Activated CD8-positive, alpha-beta memory T cell treated with anti-CD3 and anti-CD28 coated beads, Interleukin-2, amount 50 U/mL, for 24 hours (primary cell): ENCODE measurements at regions not wholly inside any gene's neighbourhood (a gene's known extent, or its start where the extent isn't known, plus 50 kb on each side); places are given as distances from the start of the nearest gene placed in this dataset.

ENCODE experiments used
- DNase-seq: peaks from one replicate; pipeline ENCODE4 v3.0.0-alpha.2; 2020; ENCODE audit errors: extremely low read depth

DNA sequence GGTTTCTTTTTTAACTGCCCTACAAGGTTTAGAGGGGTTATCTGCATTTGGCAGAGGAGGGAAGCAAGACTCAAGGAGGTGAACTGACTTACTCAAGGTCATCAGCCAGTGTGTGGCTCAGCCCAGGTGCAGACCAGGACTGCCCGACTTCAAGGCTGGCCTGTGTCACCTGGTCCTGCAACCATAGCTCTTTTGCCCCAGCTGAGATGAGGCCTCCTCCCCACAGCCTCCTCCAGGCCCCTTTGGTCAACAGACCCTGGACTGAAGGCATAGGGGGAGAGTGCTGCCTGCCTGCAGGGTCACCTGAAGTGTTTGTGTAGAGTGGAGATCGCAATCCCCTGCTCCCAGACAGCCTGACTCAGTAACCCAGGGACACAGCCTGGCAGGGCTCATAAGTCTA lies 168.5 kb upstream of the GLI2 start:
- no peak for DNase-seq

DNA sequence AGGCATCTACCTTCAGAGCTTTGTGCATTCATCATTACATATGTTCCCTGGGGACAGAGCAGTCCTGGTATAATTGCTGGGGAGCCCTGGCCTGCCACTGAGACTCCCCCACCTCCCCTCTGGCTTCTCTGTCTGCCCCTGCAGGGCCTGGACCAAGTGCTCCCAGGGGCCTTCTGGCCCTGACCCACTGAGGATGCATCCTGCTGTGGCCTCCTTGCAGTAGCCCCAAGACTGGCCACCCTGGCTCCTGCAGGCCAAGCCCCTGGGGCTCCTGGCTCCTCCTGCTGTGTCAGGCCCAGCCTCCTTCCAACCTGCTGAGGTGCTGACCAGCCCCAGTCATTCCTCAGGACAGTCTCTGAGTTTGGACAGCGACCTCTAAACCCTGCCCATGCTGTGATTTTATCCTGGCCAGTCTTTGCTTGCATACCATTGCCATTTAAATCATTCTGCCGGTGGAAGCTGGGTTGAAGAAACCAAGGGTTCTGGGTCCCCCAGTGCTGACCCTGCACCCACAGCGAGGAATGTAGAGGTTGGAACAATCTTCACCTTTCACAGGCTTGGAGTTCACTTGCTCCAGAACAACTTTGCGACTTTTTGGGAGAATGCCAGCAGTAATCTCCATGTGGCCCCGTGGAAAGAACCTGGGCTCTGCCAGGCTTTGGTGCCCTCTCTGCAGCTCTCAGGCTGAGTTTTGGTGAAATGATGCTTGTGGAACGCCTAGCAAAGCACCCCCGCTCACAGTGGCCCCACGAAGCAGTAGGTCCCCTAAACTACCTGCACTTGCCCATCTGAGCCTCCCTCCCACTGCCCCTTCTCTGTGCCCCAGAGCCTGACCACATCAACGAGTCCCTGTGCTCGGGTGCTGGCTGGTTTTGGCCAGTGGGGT lies 167.3 kb upstream of the GLI2 start:
- DNase-seq, result no peak

DNA sequence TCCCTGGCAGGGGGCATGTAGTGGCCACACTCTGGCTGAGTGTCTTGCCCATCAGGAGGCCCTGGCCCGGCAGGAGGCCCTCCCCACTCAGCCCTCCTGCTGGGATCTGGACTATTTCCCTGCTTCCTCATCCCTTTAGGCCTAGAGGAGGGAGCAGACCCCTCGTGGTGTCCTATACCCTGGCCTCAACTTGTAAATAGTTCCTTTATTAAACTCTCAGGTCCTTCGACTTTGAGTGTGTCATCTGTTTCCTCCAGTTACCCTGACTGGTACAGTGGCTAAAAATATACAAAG lies 166.7 kb upstream of the GLI2 start:
- no peak for DNase-seq

DNA sequence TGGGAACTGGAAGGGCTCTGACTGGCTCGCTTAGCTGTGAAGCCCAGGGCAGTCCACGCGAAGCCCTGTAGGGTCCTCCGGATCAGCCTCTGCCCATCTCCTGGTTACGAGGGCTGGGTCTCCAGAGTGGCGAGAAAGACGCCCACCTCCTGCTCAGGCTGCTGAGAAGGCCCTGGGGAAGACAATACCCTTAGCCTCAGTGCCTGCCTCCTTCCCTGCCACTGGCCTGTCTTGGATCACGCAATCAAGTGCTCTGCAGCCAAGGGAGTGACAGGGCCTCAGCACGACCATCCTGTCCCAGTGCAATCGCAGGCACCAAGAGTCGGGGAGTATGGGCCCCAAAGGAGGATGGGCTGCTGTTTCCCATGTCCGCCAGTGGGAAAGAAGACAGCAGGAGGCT lies 165.7 kb upstream of the GLI2 start:
- DNase-seq, result no peak

DNA sequence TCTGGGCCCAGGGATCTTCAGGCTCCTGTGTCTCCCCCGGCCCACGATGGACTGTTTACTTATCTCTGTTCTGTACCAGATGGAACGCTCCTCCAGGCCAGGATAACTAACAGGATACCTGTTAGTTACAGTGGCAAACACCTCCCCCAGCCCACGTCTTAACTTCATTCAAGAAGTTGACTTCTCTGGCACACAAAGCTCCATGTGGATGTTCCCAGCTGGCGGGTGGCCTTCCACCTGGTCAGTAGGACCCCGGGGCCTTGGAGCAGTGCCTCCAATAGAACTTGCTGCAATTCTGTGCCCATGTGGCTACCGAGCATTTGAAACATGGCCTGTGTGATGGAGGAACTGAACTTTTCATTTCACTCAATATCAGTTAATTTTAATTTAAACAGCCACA lies 165.1 kb upstream of the GLI2 start:
- DNase-seq, result no peak

DNA sequence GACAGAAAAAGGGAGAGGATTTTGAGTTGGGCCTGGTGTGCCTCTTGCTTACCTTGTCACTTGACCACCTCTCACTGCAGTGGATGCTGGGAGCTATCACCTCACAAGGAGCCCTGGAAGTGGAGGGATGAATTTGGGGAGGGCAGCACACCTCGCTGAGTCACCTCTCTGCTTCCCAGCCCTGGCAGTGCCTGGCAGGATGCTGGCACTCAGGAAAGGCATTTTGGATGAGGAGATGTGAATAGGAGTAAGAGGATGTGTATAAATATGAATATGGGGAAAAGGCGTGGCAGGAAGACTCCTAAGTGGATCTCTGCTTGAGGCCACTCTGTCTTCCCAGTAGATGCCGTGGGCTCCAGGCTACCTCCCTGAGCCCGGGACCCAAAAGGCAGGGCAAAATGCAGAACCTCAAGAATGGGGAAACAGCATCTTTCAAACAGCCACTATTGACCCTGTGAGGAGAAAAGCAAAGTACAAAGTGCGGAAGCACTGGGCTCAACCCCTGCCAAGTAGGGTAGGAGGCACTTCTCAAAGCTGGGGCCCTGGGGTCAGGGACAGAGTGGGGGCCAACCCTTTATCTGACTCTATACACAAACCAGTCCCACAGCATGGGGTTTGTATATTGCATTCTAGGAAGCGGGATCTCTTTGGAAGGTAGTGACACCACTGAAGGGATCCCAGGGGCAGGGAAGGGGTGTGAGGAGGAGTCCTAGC lies 164.5 kb upstream of the GLI2 start:
- no peak for DNase-seq

DNA sequence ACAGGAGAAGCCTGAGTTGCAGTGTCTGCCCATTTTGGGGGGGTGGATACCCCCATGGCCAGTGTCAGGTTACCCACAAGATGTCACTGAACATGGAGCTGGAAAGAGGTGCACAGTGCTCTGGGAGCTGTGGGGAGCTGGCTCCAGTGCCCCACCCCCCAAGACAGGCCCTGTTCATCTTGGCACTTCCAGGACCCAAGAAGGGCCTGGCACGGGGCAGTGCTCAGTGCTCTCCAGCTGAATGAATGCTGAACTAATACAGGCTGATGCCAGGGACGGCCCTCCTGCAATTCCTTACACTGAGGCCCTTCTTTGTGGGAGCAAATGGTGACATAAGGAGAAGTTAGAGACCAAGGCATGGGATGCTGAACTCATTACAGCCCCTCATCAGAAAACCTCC lies 163.4 kb upstream of the GLI2 start:
- no peak for DNase-seq

DNA sequence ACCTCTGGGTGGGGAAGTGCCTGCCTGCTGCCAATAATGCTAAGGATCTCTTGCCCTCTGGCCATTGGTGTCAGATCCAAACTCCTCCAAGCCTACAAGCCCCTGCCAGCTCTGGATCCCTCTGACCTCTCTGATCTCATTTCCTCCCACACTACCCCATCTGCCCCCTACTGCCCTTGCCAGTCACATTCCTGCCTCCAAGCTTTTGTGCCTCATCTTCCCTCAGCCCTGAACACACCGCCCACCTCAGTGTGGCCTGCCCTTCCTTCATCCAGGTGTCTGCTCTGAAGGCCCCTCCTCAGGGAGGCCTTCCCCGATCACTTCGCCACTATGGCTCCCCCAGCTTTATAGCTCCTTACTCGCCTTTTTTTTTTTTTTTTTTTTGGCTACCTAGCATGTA lies 161.0 kb upstream of the GLI2 start:
- no peak for DNase-seq

DNA sequence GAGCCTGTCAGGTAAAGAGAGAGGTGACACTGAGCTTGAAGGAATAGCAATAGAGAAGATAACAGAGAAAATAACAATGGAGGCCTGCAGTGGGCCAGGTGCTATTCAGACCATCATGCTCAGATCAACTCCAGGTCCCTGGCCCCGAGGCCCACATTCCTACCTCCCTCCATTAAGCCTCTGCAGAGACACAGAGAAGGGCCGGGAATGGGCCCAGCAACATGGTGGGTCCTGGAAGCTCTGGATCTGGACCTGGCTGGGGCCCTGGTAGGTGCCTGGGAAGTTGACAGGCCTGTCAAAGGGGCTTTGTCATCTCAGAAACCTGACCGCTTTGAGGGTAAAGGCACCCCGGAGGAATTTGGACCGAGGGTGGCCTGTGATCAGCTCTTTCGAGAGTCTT lies 159.7 kb upstream of the GLI2 start:
- DNase-seq, result no peak

DNA sequence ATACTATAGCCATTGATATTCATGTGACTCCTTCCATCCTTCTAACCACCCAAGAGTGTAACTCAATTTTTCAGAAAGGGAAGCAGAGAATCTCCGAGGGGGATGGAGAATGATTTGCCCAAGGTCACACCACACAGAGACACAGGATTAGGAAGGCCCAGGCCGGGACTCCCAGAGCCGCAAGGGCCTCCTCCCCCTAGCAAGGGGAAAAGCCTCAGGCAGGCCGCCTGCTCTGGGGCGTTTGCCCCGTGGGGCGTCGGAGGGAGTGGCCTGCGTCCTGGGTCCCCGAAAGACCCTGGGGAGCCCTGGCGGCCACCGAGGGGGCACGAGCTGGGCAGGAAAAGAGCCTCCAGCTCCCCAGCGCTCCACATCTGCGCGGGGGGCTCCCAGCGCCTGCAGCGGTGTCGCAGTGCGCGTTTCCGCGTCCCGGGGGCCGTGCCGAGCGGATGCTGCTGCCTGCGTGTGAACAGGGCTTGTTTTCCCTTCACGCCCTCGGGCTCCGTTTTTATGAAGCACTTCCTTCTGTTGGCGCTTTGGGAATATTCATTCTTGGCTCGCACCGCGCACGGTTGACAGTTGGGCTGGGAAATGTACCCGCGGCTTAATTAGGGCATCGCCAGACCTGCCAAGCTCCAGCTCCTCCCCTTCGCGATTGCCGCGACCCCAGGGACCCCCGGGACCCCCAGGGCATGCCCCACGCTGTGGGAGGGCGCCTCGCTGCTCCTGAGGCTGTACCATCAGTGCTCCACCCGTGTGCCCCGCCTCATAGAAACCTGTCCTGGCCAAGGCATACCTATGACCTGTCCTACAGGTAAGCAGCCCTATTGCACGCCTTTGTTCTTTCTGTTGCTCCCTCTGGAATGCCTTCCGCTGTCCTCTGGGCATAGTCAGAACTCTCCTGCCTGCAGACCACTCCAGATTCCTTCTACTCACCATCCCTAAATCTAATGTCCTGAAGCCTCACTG lies 158.9 kb upstream of the GLI2 start:
- DNase-seq, result no peak

DNA sequence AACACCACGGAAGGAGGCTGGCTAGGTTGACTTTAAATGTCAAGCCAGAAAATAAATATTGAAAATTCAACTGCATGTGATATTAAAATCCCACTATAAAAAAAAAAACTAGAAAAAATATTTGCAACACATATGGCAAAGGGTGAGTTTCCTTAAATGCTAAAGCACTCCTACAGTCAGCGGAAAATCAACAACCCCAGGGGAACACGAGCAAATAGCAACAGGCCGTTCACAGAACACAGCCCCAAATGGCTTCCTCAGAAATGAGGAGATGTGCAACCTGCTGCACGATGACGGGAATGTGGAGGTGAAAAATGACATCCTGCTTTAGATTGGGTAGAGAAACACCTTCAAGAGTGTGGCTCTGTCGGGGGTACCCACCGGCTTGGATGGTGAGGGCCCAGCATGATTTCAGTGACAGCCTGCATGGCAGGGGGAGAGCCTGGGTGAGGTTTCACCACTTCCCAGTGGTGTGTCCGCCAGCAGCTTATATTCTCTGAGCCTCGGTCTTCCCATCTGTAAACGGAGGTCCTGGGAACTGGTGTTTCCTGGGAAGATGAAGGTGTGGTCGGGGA lies 157.9 kb upstream of the GLI2 start:
- no peak for DNase-seq

DNA sequence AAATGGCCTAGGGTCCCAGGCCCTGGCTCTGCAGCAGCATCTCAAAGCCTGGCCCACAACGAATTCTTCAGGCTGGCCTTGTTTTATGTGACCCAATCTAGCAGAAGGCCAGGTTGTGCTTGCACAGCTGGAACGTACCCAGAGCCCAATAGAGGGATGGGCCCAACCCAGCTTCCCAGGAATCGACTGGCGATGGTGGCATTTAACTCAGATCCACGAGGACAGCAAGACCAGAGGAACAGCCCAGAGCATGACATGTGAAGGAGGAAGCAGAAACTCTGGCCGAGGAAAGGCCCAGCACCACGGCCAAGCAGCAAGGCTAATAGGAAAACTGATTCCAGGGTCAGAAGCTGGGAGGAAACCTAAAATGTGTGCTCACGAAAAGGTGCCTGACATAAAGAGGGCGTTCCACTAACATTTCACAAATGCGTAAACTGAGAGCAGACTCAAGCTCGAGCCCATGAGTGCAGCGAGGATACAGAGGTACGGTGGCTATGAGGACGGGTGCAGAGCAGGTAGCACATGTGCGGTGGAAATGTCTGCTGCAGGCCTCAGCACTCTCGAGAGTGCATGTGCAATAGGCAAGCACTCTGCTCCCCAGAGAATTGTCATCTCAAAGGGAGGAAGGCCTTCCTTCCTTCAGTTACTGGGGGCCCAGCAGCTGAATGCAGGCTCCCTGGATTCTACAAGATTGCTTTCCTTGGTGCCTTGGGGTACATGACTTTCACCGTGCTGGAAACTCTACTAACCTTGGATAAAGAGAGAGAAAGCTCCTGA lies 156.9 kb upstream of the GLI2 start:
- no peak for DNase-seq

DNA sequence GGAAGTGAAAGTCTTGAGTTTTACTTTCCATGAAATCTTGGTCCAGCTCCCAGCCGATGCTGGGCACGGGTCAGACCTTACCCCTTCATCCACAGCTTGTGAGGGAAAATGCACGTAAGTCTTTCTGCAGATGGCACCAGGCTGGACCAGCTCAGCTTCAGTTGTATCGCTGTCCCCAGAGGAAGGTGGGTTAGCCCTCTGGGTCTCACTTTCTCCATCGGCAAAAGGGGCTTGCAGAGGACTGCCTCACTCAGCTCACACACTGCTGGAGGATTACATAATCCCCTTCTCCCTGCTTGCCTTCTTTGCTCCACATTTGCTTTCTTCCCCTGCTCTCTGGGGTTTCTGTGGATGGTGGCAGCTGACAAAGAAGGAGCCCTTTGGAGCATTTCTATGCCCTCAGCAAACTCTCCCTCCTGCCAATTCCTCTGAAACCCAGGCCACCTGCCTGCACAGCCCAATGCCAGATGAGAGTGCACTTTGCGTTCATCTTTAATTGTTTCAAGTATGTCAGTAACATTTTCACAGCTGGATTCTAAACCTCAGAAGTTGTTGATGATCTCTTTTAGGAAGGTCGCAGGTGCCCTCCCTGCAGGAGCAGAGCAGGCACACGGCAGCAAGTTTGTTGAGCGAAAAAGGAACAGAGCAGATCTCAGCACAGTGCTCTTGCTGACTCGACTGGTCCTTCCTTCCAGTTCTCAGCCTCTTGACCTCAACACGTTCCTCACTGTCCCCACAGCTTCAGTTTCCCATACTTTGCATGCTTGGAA lies 155.6 kb upstream of the GLI2 start:
- no peak for DNase-seq

DNA sequence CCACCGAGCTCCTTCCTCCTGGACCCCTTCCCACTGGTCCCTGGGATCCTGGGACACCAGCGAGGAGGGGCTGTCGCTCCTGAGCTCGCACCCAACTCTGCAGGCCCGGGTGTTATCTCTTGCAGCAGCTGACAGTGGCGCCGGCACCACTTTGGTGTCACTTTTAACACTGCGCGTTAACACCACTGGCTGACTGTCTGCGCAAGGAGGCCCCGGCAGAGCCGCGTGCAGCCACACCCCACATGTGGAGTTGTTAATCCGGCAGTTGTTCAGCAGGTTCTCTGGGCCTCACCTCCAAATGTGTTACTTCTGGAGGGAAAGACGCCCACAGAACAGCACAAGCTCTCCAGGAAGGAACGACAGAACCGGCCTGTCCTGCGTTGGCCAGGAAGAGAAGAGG lies 155.0 kb upstream of the GLI2 start:
- DNase-seq, result no peak

DNA sequence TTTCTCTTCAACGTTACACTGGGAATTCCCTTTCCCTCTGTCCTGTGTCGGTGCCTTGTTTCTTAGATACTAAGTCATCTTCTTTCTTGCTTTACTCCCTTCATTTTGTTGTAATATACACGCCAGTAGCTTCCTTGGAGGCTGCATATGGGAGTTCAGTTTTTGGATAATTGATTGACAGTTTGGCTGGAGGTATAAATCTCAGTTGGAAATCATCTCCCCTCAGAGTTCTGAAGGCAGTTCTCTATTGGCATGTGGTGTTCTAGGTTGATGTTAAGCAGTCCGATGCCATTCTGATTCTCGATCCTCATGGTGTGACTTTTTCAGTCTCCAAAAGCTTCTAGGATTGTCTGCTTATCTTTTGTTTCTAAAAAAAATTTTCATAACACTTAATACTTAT lies 152.5 kb upstream of the GLI2 start:
- no peak for DNase-seq

DNA sequence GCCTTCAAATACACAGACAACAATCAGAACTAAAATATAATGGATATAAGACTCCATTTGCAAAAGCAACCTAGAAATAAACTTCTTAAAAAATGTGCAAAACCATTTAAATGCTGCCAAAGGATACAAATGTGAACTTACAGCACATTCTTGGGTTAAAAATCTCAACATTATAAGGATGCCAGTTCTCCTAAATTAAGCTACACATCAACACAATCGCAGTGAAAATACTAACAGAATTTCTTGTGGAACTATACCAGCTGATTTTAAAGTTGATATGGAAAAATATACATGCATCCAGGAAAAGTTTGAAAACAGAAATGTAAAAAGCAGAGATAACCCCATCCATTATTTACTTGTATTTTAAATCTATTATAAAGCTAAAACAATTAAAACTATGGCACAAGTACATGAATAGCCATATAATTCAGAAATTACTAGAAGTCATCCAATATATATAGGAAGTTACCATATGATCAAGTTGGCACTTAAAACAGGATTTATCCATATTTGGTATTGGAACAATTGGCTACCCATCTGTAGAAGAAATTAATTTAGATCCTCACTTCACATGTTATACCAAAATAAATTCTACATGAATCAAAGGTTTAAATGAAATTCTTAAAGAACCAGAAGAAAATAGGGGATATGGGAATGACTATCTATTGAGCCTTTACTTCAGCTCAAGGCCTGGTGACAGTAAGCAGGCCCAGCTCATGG lies 151.7 kb upstream of the GLI2 start:
- DNase-seq, result no peak

DNA sequence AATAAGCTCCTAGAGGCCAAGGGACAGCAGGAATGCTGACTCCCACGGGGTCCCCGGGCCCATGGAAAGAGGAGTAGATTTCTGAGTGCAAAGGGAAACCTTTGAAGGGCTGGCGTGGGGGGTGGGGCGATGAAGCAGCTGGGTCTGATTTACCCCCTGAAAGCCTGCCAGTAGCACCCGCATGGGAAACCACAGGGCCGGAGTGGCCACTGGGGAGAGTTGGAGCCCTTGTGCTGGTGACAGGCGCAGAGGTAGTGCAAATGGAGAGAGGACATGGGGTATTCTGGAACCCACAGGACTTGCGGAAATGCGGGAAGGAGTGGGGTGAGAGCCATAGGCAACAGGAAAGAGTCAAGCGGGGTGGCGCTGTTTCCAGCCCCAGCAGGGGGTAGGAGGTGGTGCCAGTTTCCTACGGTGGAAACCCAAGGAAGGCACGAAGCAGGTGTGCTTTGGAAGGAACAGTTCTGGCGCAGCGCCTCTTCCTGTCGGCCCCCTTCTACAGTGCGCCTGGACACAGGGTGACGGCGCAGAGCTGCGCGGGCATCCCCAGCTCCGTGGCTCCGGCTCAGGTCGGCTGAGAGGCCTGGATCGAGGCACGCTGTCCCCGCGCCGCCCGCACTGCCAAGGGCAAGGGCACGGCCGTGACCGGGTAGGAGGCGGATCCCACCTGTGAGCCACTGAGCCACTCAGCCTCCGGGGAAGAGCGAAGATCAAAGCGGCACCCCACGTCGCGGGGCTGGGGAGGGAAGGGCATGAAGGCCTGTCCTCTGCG lies 149.0 kb upstream of the GLI2 start:
- no peak for DNase-seq

DNA sequence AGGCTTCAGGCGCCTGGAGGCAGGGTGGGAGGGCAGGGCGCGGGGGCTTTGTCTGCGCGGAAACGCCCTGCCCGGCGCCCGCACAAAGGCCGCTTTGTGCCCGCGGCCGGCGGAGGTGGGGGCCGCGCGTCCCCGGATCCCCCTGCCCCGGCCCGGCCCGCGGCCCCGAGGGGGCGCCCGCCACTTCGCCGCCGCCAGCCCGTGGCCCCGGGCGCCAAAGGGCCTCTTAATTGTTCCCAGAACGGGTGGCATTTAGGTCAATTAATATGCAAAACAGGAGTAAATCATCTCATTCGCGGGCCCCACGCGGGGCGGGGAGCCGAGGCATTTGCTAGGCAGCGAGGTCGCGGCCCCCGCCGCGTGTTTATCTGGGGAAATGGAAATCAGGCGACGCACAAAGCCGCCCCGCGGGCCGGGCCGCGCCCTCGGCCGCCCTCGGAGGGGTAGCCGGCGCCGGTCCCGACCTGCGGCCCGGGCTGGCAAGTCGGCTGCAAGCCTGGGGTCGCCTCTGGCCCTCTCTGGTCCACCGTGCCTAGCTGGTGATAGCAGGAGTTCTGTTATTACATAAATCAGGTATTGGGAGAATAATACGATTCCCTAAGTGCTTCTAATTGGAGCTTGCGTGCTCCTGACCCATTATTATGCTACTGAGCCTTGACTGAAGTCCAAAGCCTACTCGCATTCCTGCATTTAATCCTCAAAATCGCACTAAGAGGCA lies 148.2 kb upstream of the GLI2 start:
- no peak for DNase-seq

DNA sequence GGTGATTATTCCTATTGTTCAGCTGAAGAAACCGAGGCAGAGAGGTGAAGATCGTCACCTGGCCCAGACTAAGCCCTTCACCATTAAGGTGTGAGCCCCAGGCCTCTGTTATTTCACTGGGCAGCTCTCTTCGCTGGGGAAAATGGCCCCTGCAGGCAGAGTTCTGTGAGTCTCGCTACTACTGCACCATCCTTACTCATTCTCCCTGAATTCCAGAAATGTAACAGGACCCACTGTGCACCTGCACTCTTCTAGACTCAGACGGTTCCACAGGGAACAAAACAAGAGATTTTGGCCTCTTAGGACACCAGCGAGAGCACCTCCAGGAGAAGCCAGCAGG lies 147.7 kb upstream of the GLI2 start:
- DNase-seq, result no peak
